H1 (cell line): ENCODE measurements at regions not wholly inside any gene's neighbourhood (a gene's known extent, or its start where the extent isn't known, plus 50 kb on each side); places are given as distances from the start of the nearest gene placed in this dataset.

ENCODE experiments used
- JUND ChIP-seq: IDR thresholded peaks from 2 replicates; pipeline ENCODE4 v1.6.1; 2011; ENCODE audit warnings: mild to moderate bottlenecking, improper control_type of control experiment, low read length
- RBBP5 ChIP-seq: IDR thresholded peaks from 2 replicates; pipeline ENCODE4 v1.7.1; 2012; ENCODE audit warnings: low read depth, mild to moderate bottlenecking, inconsistent platforms, low read length, moderate library complexity, borderline replicate concordance
- RXRA ChIP-seq: IDR thresholded peaks from 2 replicates; pipeline ENCODE4 v1.6.1; 2011; ENCODE audit warnings: low read depth, mild to moderate bottlenecking, low read length, moderate library complexity; ENCODE audit not compliant: insufficient read depth
- SRF ChIP-seq: IDR thresholded peaks from 2 replicates; pipeline ENCODE4 v1.6.1; 2011; ENCODE audit warnings: mild to moderate bottlenecking, low read depth, low read length, moderate library complexity
- TF ChIP-seq, protein P1 (sequence below), 3 experiments: IDR thresholded peaks; 1 replicate in 2 of 3; 2 replicates in 1 of 3; pipeline versions ENCODE4 v1.5.1 to v1.6.1; 2011; ENCODE audit warnings: low read length in 3 of 3, mild to moderate bottlenecking in 3 of 3, inconsistent platforms in 2 of 3, low read depth in 1 of 3, moderate library complexity in 1 of 3; ENCODE audit not compliant: insufficient read depth in 1 of 3; ENCODE audit errors: control extremely low read depth in 1 of 3
- TF ChIP-seq, protein P2 (sequence below): IDR thresholded peaks from 2 replicates; pipeline ENCODE4 v1.6.1; 2012; ENCODE audit warnings: inconsistent platforms

- TF ChIP-seq, protein P1, sequence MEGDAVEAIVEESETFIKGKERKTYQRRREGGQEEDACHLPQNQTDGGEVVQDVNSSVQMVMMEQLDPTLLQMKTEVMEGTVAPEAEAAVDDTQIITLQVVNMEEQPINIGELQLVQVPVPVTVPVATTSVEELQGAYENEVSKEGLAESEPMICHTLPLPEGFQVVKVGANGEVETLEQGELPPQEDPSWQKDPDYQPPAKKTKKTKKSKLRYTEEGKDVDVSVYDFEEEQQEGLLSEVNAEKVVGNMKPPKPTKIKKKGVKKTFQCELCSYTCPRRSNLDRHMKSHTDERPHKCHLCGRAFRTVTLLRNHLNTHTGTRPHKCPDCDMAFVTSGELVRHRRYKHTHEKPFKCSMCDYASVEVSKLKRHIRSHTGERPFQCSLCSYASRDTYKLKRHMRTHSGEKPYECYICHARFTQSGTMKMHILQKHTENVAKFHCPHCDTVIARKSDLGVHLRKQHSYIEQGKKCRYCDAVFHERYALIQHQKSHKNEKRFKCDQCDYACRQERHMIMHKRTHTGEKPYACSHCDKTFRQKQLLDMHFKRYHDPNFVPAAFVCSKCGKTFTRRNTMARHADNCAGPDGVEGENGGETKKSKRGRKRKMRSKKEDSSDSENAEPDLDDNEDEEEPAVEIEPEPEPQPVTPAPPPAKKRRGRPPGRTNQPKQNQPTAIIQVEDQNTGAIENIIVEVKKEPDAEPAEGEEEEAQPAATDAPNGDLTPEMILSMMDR (IDR thresholded peaks at IDR 0.05; ENCODE audit: control extremely low read depth in 1 of 3, insufficient read depth in 1 of 3, low read depth in 1 of 3, low read length in 3 of 3) = no peak
- no peak for TF ChIP-seq JUND
- no peak for TF ChIP-seq SRF
- TF ChIP-seq RXRA = no peak
- TF ChIP-seq, protein P2, sequence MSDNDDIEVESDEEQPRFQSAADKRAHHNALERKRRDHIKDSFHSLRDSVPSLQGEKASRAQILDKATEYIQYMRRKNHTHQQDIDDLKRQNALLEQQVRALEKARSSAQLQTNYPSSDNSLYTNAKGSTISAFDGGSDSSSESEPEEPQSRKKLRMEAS = no peak
- no peak for TF ChIP-seq RBBP5
These were observed 425.8 kb upstream of the MDFIC2 start for GRCh38 chr3:70738291-70738681.
